ENCODE measurements at regions not wholly inside any gene's neighbourhood (a gene's known extent, or its start where the extent isn't known, plus 50 kb on each side); places are given as distances from the start of the nearest gene placed in this dataset.

- no peak for FAIRE-seq
- in situ Hi-C loops (cut with MboI), result no loop called here
Measured at GRCh38 chr5:17992291-17992690, 358.0 kb downstream of the TAF11L14 start.

More at GRCh38 chr5:17992291-17992690, 358.0 kb downstream of the TAF11L14 start:
- DNase-seq (ENCODE audit: extremely low read depth in 1 of 4, low spot score in 3 of 4) (no peak), ATAC-seq (no peak)
- CTCF ChIA-PET (ENCODE audit: low intra/inter-chr PET ratio), result no interaction called here
- no peaks in the 10 kb centered on the region for H3K9me1 ChIP-seq (ENCODE audit: control insufficient read depth, insufficient read depth, low read length)
- no peak overlapping the region for H2AFZ ChIP-seq (ENCODE audit: low read depth, low read length)
- no peak overlapping the region for H3K4me3 ChIP-seq
- no TSS peak for BruUV-seq (replicated peaks)
- POLR2A ChIA-PET, result no interaction called here
- no peaks in the 10 kb centered on the region for H3K4me1 ChIP-seq (replicated peaks in 1 of 2; ENCODE audit: control insufficient read depth in 2 of 2, insufficient read depth in 2 of 2, low read length in 2 of 2)
- no peak overlapping the region for H3K4me2 ChIP-seq (ENCODE audit: insufficient read depth, low read length)
- H3K27me3 ChIP-seq (ENCODE audit: control insufficient read depth in 2 of 2, insufficient read depth in 2 of 2, low read length in 2 of 2), result no peaks in the 10 kb centered on the region
- H3K27ac ChIP-seq (ENCODE audit: extremely low read depth, low read depth, low read length), result no peak overlapping the region
- H3K9me3 ChIP-seq (replicated peaks; ENCODE audit: control insufficient read depth, insufficient read depth, low read depth, low read length), result no peaks in the 10 kb centered on the region; the same call in 1 of the 2 replicates
- H3K36me3 ChIP-seq (ENCODE audit: control insufficient read depth, insufficient read depth, low read length), result no peaks in the 10 kb centered on the region
- H3K9ac ChIP-seq (ENCODE audit: insufficient read depth in 1 of 2, low read depth in 2 of 2, low read length in 2 of 2), result no peak overlapping the region
- TF ChIP-seq ZNF124 (CRISPR knock-in tag; IDR thresholded peaks at IDR 0.05) (no peak), ZNF280A (IDR thresholded peaks at IDR 0.05; ENCODE audit: low read depth, partially characterized antibody) (no peak), SAFB (IDR thresholded peaks at IDR 0.05; ENCODE audit: borderline replicate concordance, low read depth, low read length) (no peak), ZNF75A (CRISPR knock-in tag; IDR thresholded peaks at IDR 0.05) (no peak), PHF8 (IDR thresholded peaks at IDR 0.05; ENCODE audit: borderline replicate concordance, low read length) (no peak), HDAC8 (tag; IDR thresholded peaks at IDR 0.05) (no peak), ARID2 (IDR thresholded peaks at IDR 0.05) (no peak), ZNF232 (CRISPR knock-in tag; IDR thresholded peaks at IDR 0.05) (no peak), GTF2E2 (tag; IDR thresholded peaks at IDR 0.05) (no peak), MXI1 (IDR thresholded peaks at IDR 0.05; ENCODE audit: low read depth, low read length) (no peak), NCOA6 (IDR thresholded peaks at IDR 0.05) (no peak), POLR2AphosphoS2 (IDR thresholded peaks at IDR 0.05; ENCODE audit: low read length) (no peak)
- no peaks in the 10 kb centered on the region for H3K79me2 ChIP-seq (ENCODE audit: control insufficient read depth, insufficient read depth, low read length)
- WGBS (ENCODE audit: insufficient coverage, low coverage, missing lambda C conversion rate), result 0% methylated on average over 2 of the region's 2 CpGs
- H4K20me1 ChIP-seq (replicated peaks; ENCODE audit: control insufficient read depth, insufficient read depth, low read length), result no peaks in the 10 kb centered on the region
- intact Hi-C loops (cut with micrococcal nuclease), result no loop called here
